ENCODE measurements at regions not wholly inside any gene's neighbourhood (a gene's known extent, or its start where the extent isn't known, plus 50 kb on each side); places are given as distances from the start of the nearest gene placed in this dataset.

DNA sequence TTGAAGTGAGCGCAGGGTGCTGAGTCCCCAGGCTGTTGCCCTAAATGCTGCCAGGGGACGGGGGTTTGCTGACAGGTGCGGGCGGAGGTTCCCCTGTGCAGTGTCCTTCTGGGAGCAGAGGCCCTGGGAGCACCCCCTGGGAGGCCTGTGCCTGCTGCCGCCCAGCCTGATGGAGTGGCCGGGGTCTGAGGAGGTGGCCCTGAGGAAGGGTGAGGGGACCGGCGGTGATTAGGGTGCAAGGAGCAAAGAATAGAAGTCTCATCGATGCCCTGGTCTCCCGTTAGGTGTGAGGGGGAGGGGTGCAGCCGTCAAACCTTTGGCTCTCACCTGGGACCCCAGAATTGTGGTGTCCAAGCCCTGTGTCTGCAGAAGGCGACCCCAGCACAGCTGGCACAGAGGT is 1294.7 kb downstream of the BRD1 start:
- no peak for DNase-seq (ENCODE audit: low spot score)

DNA sequence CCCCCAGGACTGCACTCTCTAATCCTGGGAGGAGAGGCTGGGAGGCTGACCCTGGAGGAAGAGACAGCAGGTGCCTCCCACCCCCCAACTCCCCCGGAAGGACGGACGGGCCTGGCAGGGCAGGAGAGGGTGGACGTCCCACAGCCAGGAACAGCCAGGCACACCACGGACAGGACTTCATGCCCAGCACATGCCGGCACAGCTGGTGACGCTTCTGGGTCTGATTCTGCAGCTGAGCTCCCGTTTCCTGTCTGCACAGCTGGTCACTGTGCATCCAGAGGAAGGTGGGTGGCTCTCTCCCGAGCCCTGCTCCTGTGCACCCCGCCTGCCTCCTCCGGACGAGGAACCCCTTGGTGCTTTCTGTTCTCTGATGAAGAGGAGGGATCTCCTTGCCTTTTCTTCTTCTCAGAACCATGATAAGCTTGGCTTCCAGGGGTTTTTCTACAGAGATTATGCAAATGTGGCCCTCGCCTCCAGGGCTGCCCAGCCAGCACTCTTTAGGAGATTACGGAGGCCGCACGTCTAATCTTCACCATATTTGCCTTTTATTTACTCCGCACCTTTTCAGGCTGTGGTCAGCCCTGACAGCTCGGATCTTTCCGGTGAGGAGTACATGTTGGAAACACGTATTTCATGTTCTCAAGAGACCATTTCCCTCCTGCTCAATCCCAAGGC is 1295.8 kb downstream of the BRD1 start:
- no peak for DNase-seq (ENCODE audit: low spot score)

DNA sequence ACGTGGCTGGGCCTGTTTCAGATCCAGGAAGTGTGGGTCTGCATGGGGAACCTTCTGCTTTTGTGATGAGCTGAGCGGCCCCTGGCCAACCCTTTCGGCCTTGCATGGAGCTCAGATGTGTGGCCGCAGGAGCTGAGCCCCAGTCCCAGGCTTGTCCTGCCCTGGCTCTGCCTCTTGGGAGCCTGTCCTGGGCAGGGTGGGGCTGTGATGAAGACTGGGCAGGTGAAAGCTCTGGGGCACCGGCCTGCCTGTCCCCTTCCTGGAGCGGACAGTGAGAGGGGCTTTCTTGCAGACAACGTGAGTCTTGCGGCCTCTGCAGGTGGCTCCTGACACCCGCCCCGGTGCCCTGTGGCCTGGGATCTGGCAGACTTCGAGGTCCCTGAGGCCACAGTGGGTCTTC is 1296.6 kb downstream of the BRD1 start:
- no peak for DNase-seq (ENCODE audit: low spot score)

DNA sequence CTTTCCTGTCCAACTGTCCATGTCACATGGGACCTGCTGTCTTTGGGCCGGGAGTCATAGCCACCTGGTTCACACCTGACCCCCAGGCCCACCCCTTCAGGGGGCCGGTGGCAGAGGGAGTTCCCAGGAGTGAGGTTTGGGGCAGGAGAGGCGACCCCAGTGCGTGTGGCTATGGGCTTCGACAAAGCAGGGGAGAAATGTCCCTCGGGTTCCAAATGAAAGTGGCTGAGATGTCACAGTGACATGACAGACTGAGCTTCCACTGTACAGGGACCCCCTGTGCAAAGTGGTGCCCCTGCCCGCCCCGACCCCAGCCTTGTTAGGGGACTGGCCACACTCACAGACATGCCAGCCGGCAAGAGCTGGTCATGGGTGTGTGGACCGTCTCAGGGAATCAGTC is 1297.0 kb downstream of the BRD1 start:
- DNase-seq (ENCODE audit: low spot score): no peak

DNA sequence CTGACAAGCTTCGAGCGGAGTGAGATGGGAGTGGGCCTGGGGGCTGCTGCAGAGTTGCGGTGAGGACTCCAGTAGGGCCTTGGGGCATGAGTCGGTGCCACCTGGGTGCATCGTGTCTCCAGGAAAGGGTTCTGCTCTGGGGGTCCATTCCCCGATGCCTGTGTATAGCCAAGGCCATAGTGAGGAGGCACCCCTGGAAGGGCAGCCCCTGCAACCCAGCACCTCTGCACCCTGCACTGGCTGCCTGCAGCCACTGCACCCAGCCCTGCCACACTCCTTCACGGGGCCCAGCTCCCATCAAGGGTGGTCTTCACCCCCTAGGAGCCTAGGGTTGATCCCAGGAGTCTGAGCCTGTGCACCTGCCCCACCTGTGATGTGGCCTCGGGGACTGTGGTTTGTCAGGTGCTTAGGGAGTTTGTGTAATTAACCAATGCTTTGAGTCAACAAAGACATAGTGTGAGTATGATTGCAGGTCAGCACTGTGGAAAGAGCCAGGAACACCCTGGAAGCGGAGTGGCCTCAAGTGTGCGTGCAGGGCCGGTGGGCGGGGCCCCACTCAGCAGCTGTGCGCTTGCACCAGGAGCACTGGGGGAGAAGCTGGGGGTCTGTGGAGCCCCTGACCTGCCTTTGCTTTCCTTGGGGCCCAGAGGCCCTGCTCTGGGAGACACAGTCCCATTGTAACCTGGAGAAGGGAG is 1299.3 kb downstream of the BRD1 start:
- no peak for DNase-seq (ENCODE audit: low spot score)

DNA sequence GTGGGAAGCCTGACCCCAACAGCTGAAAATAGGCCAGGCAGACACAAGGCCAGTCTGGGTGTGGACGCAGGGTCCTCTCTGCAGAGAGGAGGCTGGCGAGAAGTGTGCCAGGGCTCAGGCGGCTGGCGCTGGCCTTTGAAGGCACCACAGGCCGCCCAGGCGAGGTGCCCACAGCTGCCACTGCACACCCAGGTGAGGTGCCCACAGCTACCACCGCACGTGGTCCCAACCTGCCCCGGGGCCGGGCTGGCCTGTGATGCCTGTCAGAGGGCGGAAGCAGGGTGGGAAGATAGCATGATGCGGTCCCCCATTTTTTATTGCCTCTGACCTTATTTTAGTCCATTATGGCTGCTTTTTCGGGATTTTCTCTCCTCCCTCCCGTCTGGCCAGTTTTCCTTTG is 1303.9 kb downstream of the BRD1 start:
- no peak for DNase-seq (ENCODE audit: low spot score)

DNA sequence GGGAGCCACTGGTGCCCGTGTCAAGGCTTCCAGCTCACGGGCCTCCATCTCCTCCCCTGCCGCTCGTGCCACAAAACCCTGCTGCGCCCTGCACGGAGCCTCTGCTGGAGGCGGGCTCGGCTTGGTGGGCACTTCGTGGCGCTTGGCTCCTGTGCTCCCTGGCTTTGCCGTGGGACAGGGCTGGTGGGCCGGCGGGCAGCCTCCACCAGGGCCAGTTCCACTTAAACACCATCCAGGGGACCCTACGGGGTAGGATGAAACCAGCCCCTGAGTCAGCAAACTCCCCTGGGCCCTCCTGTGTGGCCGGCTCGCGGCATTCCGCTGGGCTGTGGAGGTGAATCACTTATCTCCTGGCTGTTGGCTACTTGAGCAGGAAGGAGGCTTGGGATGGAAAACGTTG is 1304.6 kb downstream of the BRD1 start:
- no peak for DNase-seq (ENCODE audit: low spot score)

DNA sequence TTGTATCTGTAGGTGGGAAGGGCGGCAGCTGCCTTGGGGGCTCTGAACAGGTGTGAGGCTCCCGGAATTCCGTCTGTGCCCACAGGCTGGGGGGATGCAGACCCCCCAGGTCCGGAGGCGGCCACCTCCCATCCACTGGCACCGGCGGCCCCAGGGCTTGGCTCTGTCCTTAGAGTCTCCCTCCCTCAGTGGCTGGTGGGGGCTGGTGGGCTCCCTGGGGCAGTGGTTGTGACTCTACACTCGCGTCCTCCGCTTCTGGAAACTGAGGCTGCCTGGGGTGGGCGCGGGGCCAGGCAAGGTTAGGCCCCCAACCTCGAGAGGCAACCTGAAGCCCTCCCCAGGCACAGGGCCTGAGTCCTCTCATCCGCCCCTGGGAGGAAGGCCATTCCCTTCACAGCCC is 1305.4 kb downstream of the BRD1 start:
- DNase-seq (ENCODE audit: low spot score): no peak

DNA sequence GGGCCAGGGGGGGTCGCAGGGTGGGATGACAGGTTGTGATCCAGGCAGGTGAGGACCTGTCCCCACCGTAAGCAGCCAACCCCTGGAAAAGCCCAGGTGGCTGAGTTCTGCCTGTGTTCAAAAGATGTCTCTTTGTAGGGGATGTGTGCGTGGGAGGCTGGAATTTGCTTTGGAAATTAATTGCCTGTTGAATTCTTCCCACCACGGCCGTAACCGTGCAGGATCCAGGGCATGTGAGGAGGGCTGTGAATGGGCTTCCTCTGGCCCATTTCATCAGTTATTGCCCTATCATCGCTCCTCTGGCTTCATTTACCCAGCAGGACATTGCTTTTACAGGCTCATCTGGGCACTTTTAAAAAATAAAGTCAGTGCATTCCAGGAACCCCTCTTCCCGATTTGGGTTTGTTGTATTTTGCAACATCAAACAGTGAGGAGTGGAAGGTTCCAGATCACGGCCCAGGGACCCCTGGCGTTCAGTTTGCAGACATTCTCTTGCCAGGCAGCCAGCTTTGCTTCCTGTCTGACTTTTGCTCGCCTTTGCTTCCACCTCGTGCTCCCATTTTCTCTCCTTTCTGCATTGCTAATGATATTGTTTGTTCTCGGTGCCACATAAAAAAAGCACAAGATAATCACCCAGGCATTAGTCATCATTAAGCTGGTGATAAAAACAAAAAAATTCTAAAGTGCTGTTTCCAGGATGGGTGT is 1306.6 kb downstream of the BRD1 start:
- no peak for DNase-seq (ENCODE audit: low spot score)

DNA sequence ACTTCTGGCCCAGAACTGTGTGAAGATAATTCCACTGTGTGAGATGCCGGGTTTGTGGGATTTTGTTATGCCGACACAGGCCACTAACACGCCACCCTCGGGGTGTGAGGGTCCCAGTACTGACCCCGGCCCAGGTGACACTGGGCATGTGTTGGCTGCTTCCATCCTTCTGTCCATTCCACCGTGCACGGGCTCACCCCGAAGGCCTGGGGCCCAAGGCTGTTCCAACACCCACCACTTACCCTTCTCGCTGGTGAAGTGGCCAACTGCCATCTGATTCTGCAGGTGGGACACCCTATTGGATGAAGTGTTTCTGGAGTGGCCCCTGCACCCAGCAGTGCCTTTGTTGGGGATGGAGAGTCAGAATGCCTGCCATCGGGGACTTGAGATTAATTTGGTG is 1307.5 kb downstream of the BRD1 start:
- DNase-seq (ENCODE audit: low spot score): no peak

DNA sequence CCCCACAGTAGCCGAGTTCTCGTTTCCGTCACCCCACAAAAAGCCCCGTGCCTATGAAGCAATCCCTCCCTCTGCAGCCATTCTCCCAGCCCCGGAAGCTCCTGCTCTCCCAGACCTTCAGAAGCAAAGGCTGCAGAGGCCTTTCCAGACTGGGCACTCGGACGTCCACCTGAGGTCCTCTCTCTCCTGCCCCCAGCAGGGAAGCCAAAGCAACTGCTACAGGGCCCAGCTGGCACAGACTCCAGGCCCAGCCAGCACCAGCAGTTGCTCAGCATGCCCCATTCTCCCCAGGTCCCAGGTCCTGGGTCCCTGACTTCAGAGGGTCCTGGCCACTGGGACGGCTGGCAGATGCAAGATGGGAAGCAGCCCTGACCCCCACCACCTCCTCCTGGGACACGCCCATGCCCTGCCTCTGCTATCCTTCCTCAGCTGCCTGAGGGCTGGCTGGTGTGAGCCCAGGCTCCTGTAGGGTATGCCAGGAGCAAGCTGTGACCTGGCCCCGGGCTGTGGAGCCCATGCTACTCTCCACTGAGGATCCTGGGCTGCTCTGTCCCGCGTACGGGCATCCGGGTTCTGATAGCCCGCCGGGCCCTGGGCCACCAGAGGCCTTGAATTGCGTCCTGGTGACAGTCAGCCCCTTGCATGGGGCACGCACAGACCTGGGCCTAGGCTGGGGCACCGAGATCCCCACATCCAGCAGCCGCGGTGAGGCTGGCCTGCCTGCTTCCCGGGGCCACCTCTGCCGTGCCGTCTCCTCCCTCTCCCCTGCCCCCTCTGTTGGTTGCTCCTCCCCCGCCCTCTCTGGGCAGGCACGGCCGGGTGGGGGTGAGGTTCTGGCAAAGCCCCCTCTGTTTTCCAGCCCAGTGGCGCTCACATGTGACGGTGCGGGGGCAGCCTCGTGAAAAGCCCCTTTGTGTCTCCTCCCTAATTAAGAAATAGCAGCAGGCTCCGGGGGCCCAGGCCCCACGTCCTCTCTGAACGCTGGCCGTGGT is 1310.3 kb downstream of the BRD1 start:
- peak; percentile 59 for DNase-seq (ENCODE audit: low spot score)

DNA sequence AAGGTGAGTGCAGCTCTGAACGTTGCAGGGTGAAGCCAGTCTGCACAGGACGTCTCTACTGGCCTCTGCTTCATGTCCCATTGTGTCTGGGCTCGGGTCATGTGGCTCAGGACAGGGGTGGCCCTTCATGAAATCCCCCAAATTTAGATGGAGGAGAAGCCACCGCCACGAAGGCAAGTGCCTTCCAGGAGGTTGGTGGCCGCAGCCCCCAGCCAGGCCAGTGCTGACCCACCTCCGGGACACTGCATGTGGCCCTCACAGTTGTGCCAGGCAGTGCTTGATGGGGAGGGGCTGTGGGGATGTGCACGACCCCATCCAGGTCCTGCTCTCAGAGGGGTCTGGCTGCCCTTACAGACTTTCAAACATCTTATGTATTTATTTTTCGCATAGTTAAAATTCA is 1311.1 kb downstream of the BRD1 start:
- no peak for DNase-seq (ENCODE audit: low spot score)

DNA sequence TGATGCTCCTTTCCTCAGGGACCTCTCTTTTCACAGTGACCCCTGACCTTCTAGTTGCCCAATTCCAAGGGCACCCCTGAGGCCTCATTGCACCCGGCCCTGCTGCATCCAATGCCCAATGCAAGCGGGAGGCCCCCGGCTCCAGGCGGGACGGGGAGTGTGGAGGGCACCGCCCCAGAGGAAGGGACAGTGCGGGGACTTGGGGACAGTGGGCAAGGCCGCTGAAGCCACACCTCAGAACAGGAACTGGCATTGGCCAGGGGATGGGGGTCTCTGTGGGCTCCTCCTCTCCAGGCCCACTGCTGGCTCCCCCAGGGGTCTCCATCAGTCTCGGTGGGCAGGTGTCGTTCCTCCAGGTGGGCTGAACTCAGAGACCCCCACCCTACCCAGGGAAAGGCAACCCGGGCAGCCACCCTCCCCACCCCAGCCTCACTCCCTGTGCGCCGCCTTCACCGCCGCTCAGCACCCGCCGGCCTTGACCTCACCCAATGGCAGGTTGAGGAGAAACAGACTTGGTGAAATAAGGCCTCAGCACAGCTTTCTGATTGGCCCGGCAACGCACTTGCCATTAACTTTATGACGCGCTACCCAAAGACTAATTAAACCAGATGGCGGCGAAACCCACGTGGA is 1312.0 kb downstream of the BRD1 start:
- no peak for DNase-seq (ENCODE audit: low spot score)

DNA sequence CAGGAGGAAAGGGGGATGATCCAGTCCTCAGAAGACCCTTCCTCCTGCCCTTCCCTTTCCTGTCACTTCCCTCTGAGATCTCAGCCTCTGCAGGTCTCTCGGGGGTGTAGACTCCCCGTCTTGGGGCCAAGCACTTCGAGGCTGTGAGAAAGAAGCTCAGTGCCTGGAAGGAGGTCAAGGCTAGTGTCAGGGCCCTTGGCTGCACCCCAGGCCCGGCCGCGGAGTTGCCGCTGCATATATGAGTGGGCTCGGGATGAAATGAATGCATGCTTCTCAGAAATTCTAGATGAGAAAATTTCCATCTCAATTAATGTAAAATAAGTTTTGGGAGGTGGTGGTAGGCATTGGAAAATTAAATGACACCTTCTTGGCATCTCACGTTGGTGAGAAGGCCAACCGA is 1313.7 kb downstream of the BRD1 start:
- no peak for DNase-seq (ENCODE audit: low spot score)

DNA sequence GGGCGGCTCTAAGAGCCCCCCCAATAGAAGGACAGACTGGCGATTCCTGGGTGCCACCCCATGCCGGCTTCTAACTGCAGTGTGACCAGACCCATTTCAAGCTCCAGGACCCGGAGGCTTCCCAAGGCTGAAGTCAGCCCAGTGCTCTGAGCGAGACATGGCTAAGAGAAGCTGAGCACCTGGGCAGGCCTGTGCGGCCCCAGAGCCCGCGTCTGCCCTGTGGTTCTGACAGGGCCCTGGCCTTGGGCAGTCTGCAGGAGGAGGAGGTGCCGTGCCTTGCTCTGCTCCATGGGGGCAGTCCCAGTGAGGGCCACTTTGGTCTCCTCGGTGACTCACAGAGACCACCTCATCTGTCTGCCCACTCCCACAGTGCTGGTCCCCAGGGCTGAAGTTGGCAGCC is 1314.2 kb downstream of the BRD1 start:
- no peak for DNase-seq (ENCODE audit: low spot score)

DNA sequence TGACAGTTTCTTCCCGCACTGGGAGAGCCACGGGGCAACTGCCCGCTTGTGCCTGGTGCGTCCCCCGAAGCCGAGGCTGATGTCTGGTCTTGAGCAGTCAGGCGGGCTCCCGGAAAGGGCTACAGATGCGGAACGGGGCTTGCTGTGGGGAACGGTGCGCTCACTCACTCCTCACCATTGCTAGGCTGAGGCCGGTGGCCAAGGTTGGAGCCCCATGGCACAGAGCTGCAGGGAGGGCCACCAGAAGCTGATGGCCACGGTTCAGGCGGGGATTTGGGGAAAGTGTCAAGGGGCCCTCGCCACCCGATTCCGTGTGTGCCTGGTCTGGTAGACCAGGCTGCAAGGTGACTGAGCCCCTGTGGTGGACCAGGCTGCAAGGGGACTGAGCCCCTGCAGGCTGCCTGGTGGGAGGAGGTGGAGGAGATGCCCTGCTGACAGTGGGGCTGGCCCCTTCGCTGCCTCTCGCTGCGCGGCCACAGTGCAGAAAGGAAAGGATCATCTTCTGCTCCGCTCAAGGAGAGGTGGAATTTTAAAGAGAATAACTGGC is 1315.8 kb downstream of the BRD1 start:
- DNase-seq (ENCODE audit: low spot score): peak; percentile 18

DNA sequence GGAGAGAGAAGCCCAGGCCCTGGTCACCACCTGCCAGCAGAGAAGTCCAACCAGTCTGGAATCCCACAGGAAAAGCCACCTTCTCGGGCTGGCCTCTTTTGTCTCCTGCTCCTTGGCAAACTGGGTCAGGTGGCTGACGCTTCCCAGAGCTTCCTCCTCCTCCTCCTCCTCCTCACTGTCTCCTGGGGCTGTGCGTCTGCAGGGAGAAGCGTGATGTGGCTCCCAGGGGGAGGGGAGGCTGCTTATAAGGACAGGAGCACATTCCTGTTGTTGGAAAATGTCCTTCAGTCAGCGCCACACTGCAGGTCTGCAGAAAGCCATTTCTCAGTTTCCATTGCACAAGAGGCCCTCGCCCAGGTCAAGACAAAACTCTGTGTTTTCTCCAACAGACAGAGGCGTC is 1316.5 kb downstream of the BRD1 start:
- peak; percentile 19 for DNase-seq (ENCODE audit: low spot score)

DNA sequence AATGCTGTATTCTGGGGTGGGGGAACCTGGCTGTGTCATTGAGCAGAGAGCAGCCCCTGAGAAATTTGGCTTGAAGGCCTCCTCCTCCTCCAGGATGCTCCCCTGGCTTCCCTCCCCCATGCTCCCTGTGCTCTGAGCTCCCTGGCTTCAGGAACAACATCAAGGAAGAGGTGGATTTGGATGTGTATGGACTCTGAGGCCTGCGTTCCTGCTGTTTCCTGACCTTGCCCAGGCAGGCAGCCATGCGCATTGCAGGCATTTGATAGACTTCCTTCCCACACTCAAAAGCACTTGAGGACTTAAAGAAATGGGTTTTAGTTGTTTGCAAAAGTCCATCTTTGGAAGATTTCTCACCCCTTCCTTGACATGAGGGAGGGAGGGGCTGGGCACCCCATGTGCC is 1317.1 kb downstream of the BRD1 start:
- no peak for DNase-seq (ENCODE audit: low spot score)

DNA sequence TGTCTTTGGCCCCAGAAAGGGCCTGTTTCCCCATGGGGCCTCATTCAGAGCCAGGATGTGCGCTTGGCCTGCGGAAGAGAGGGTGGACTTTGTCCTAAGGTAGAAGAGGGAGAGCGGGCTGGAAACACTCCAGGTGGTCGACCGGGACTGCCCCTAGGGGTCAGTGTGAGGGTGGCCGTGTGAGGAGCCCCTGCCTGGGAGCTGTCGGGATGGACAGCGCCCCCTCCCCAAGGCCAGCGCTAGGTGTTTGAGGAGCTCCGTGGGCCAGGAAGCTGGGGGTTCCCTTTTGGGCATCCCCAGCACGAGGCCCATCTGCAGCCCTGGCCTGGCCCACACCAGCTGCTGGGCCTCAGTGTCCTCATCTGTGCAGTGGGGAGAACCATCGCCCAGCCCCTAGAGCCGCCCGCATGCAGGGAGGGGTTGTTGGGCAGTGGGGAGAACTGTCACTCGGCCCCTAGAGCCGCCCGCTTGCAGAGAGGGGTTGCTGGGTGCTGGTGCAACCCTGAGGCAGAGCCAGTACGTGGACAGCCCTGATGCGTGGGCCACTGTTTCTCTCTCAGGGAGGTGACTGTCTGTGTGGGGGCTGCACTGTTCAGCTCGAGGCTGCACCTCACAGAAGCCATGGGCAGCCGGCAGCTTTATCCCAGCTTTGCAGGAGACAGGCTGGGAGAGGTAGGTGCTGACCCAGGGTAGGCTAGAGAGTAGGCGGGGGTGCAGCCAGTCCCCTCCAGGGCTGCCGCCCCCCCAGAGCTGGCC is 1319.9 kb downstream of the BRD1 start:
- DNase-seq (ENCODE audit: low spot score): peak; percentile 67

DNA sequence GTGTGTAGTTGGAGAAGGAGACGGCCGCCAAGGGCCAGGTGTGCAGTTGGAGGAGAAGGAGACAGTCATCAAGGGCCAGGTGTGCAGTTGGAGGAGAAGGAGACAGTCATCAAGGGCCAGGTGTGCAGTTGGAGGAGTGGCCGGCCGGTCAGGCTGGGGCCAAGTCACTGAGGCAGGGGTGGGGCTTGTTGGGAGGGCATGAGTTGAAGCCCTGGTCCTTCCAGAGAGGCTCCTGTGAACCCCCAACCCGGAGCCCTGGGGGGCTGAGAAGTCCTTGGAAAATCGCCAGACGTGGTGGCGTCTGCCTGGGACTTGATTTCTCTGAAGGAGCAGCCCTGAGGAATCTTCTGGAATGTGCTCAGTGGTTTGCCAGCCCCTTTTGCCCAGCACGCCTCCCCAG is 1320.5 kb downstream of the BRD1 start:
- no peak for DNase-seq (ENCODE audit: low spot score)

All from iPS-NIHi11 (cell line).